Endothelial cell of umbilical vein (primary cell): ENCODE measurements at regions not wholly inside any gene's neighbourhood (a gene's known extent, or its start where the extent isn't known, plus 50 kb on each side); places are given as distances from the start of the nearest gene placed in this dataset.

Experiments used
- BruUV-seq: library from RNA; stranded (reverse); fragments of 400-500 nt; replicated peaks from 2 replicates; lab custom pipeline; 2021; lab: Mats Ljungman, UMichigan
- CTCF ChIA-PET: fragments of 300-600, 350-600 bp; sonication (Branson Sonifier 250); formaldehyde crosslinking; loops from one replicate; lab custom pipeline; 2021; ENCODE audit warnings: antibody characterized with exemption, inconsistent platforms; lab: Charles Lee
- POLR2A ChIA-PET: fragments of 300-600, 350-600 bp; sonication (Branson Sonifier 250); formaldehyde crosslinking; loops from one replicate; lab custom pipeline; 2021; ENCODE audit warnings: antibody characterized with exemption, inconsistent platforms; lab: Charles Lee
- DNase-seq: peaks from one replicate; pipeline ENCODE4 v3.0.0-alpha.2; 2011; ENCODE audit warnings: low read depth, low spot score
- FAIRE-seq: peaks from 2 replicates; lab custom pipeline; 2011; peaks lifted over from hg19 to GRCh38; lab: Jason Lieb, UNC
- H2AFZ ChIP-seq: 2 replicates; pipeline ENCODE4 v1.6.0; 2012; ENCODE audit warnings: low read depth, low read length, control low read depth, inconsistent platforms
- H3K27ac ChIP-seq: 2 replicates; pipeline ENCODE4 v1.5.1; 2011; ENCODE audit warnings: low read depth, mild to moderate bottlenecking, control low read depth, low read length, moderate library complexity; ENCODE audit not compliant: insufficient read depth
- H3K27me3 ChIP-seq, 2 experiments: 2 replicates each; pipeline versions ENCODE4 v1.6.0 to v1.6.1; 2011; ENCODE audit warnings: low read length in 2 of 2, mixed read lengths in 1 of 2; ENCODE audit not compliant: control insufficient read depth in 2 of 2, insufficient read depth in 2 of 2
- H3K36me3 ChIP-seq, 2 experiments: 2 replicates in 1 of 2; 3 replicates in 1 of 2; pipeline ENCODE4 v1.5.1; 2011; ENCODE audit warnings: low read length in 2 of 2, mild to moderate bottlenecking in 1 of 2, moderate library complexity in 1 of 2; ENCODE audit not compliant: control insufficient read depth in 2 of 2, insufficient read depth in 2 of 2; ENCODE audit errors: extremely low read depth in 1 of 2
- H3K4me1 ChIP-seq: 3 replicates; pipeline ENCODE4 v1.5.1; 2011; ENCODE audit warnings: mild to moderate bottlenecking, low read length; ENCODE audit not compliant: control insufficient read depth, insufficient read depth; ENCODE audit errors: extremely low read depth
- H3K4me2 ChIP-seq: 2 replicates; pipeline ENCODE4 v1.6.1; 2011; ENCODE audit warnings: low read length, control low read depth, mixed read lengths; ENCODE audit not compliant: insufficient read depth
- H3K4me3 ChIP-seq, 3 experiments: fragments of 200-600 bp in 1 of 3; sonication (generic), shearing (Covaris generic) in 1 of 3; replicated peaks in 1 of 3; 2 replicates each; pipeline ENCODE4 v1.5.1; 2011 to 2016; ENCODE audit warnings: control low read depth in 3 of 3, low read length in 3 of 3, mild to moderate bottlenecking in 2 of 3, inconsistent platforms in 1 of 3, low read depth in 1 of 3, moderate library complexity in 1 of 3; ENCODE audit not compliant: insufficient read depth in 1 of 3
- H3K79me2 ChIP-seq: 2 replicates; pipeline ENCODE4 v1.6.0; 2012; ENCODE audit warnings: low read length, inconsistent platforms; ENCODE audit not compliant: control insufficient read depth, insufficient read depth
- H3K9ac ChIP-seq: replicated peaks from 2 replicates; pipeline ENCODE3; 2011; ENCODE audit warnings: low read length, control low read depth; ENCODE audit not compliant: insufficient read depth; ENCODE audit errors: extremely low read depth
- H3K9me1 ChIP-seq: replicated peaks from 3 replicates; pipeline ENCODE4 v1.6.0; 2011; ENCODE audit warnings: mild to moderate bottlenecking, low read length; ENCODE audit not compliant: control insufficient read depth, insufficient read depth; ENCODE audit errors: extremely low read depth
- H3K9me3 ChIP-seq: replicated peaks from 2 replicates; pipeline ENCODE4 v1.5.1; 2012; ENCODE audit warnings: low read length, inconsistent platforms; ENCODE audit not compliant: control insufficient read depth, insufficient read depth
- H4K20me1 ChIP-seq: replicated peaks from 2 replicates; pipeline ENCODE3; 2011; ENCODE audit warnings: mild to moderate bottlenecking, low read length; ENCODE audit not compliant: control insufficient read depth, insufficient read depth; ENCODE audit errors: extremely low read depth
- EZH2 ChIP-seq: IDR thresholded peaks from 2 replicates; pipeline ENCODE4 v1.6.1; 2012; ENCODE audit warnings: borderline replicate concordance, low read depth, mild to moderate bottlenecking, moderate library complexity, low read length, inconsistent platforms; ENCODE audit not compliant: severe bottlenecking
- FOS ChIP-seq: IDR thresholded peaks from 2 replicates; pipeline ENCODE4 v1.6.1; 2011; ENCODE audit warnings: mild to moderate bottlenecking, low read length, moderate library complexity, borderline replicate concordance; ENCODE audit not compliant: insufficient read depth
- GATA2 ChIP-seq: IDR thresholded peaks from 2 replicates; pipeline ENCODE4 v1.7.0; 2011; ENCODE audit warnings: low read depth, mild to moderate bottlenecking, moderate library complexity, mixed read lengths, low read length; ENCODE audit not compliant: insufficient read length, insufficient read depth
- JUN ChIP-seq: IDR thresholded peaks from 2 replicates; pipeline ENCODE4 v1.6.1; 2011; ENCODE audit warnings: borderline replicate concordance, low read depth; ENCODE audit not compliant: insufficient read length, insufficient read depth
- MYC ChIP-seq: IDR thresholded peaks from one replicate; pipeline ENCODE4 v1.6.1; 2011; ENCODE audit warnings: mild to moderate bottlenecking, low read depth, low read length
- dilution Hi-C: fragments of 300-500 bp; cut with MboI; formaldehyde crosslinking; loops from one replicate; pipeline ENCODE4 v1.15.0; 2019; ENCODE audit warnings: low sequenced_read_pairs; ENCODE audit not compliant: extremely low pct_ligation_motif_present
- intact Hi-C: fragments of 100-400 bp; cut with micrococcal nuclease; formaldehyde crosslinking; loops from one replicate; pipeline ENCODE4 v1.10.0; 2022
- TF ChIP-seq, protein P1 (sequence below), 2 donors: IDR thresholded peaks; 1 replicate in 1 of 2; 2 replicates in 1 of 2; pipeline ENCODE4 v1.5.1; 2011; ENCODE audit warnings: low read length in 2 of 2, mild to moderate bottlenecking in 2 of 2, moderate library complexity in 2 of 2, control low read depth in 1 of 2, inconsistent platforms in 1 of 2, low read depth in 1 of 2; ENCODE audit not compliant: insufficient read depth in 1 of 2; ENCODE audit errors: extremely low read depth in 1 of 2
- TF ChIP-seq, protein P2 (sequence below): IDR thresholded peaks from 2 replicates; pipeline ENCODE4 v1.6.1; 2011; ENCODE audit not compliant: insufficient read depth, insufficient read length

GRCh38 chr16:63183743-63184142, 1147.5 kb upstream of the CDH8 start:
- FAIRE-seq, result no peak
- dilution Hi-C loops, result no loop called here
- Histone ChIP-seq H3K4me2 (no peak overlapping the region), H3K4me3 (no peak overlapping the region), H3K9me3 (peaks cover 2% of the 10 kb centered on the region), H3K79me2 (no peaks in the 10 kb centered on the region), H3K27ac (no peak overlapping the region), H4K20me1 (no peaks in the 10 kb centered on the region), H3K36me3 (no peaks in the 10 kb centered on the region), H2AFZ (no peak overlapping the region), H3K9ac (no peak overlapping the region), H3K27me3 (no peaks in the 10 kb centered on the region), H3K9me1 (no peaks in the 10 kb centered on the region), H3K4me1 (no peaks in the 10 kb centered on the region)
- no TSS peak for BruUV-seq
- ChIA-PET CTCF (no interaction called here), POLR2A (no interaction called here)
- TF ChIP-seq JUN (no peak), GATA2 (no peak), MYC (no peak), EZH2 (no peak), FOS (no peak)
- TF ChIP-seq, protein P1, sequence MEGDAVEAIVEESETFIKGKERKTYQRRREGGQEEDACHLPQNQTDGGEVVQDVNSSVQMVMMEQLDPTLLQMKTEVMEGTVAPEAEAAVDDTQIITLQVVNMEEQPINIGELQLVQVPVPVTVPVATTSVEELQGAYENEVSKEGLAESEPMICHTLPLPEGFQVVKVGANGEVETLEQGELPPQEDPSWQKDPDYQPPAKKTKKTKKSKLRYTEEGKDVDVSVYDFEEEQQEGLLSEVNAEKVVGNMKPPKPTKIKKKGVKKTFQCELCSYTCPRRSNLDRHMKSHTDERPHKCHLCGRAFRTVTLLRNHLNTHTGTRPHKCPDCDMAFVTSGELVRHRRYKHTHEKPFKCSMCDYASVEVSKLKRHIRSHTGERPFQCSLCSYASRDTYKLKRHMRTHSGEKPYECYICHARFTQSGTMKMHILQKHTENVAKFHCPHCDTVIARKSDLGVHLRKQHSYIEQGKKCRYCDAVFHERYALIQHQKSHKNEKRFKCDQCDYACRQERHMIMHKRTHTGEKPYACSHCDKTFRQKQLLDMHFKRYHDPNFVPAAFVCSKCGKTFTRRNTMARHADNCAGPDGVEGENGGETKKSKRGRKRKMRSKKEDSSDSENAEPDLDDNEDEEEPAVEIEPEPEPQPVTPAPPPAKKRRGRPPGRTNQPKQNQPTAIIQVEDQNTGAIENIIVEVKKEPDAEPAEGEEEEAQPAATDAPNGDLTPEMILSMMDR (IDR thresholded peaks at IDR 0.05; ENCODE audit: extremely low read depth in 1 of 2, insufficient read depth in 1 of 2, low read depth in 1 of 2, low read length in 2 of 2), result no peak
- TF ChIP-seq, protein P2, sequence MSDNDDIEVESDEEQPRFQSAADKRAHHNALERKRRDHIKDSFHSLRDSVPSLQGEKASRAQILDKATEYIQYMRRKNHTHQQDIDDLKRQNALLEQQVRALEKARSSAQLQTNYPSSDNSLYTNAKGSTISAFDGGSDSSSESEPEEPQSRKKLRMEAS, result no peak
- no peak for DNase-seq
- intact Hi-C loops, result no loop called here
